NCI-H1436 (cell line): ENCODE measurements at regions not wholly inside any gene's neighbourhood (a gene's known extent, or its start where the extent isn't known, plus 50 kb on each side); places are given as distances from the start of the nearest gene placed in this dataset.
"Not testable (repeated sequence)": the region's sequence is repeated elsewhere in the genome, so short reads cannot be mapped to it uniquely, and the experiment has no call there.

Experiments used
- DNase-seq: peaks from one replicate; lab custom pipeline; 2025; lab: John Stamatoyannopoulos, UW

DNA sequence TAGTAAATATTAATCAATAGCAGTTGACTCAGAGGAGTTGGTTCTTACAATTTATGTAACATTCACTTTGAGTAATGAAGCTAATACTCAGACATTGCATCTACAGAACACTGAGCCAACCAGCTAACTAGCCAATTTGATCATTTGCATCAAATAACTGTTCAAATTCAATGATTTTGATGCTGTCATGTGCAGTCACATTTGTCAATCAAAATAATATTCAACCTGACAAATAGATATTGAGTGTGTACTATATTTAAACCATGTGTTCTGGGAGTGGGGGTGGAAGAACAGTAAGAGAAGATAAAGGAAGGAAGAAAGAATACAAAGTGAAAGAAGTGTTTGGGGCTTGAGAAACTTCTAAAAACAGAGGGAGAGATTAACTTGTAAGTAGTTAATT is 277.2 kb upstream of the ARHGEF26 start:
- no peak for DNase-seq

DNA sequence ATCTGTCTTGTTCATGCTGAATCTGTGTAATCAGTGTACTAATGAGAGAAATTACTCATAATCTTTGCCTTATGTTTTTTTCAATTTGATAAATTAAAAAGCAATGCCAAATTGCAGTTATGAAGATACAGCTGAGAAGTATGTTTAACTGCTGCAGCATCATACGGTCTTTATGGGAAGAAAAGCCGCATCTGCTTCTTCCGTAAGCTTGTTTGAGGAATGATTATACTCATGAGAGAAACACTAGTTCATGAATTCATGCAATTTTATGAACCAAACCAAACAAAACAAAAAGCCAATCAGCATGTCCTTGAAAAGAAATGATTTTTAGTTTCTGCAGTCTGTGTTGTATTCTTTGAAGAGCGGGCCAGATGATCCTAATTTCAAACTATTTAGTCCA is 275.9 kb upstream of the ARHGEF26 start:
- DNase-seq = no peak

DNA sequence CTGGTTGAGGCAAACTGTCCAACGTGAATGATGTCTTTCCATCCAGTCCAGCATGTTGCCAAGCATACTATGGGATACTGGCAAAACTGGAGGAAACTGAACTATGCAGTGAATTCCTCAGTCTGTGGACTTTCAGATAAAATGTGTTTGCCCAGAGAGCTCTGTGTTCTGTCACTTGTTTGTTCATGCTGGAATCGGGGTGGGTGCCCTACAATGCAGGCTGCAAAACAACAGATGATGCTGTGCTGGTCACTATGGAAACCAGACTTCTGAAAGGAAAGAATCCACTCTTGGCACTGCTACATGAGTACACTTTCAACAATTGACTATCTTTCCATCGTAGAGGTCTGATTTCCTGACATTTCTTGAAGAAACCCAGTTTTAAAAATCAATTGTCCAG is 272.5 kb upstream of the ARHGEF26 start:
- no peak for DNase-seq

DNA sequence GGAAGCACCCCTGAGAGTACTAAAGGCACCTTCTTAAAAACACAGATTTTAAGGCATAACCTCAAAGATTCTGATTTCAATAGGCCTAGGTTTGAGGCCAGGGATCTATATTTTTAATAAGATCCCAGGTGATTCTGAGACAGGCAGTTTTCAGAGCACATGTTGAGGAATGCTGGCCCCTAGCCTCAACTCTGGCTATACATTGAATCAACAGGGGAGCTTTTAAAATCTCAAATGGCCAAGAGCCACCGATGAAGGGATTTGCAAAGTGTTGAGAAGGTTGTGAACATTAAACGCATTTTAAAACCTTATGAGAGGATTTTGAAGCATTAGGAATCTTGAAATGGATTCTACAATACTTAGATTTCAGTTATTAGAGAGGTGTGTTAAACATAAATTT is 268.8 kb upstream of the ARHGEF26 start:
- no peak for DNase-seq

DNA sequence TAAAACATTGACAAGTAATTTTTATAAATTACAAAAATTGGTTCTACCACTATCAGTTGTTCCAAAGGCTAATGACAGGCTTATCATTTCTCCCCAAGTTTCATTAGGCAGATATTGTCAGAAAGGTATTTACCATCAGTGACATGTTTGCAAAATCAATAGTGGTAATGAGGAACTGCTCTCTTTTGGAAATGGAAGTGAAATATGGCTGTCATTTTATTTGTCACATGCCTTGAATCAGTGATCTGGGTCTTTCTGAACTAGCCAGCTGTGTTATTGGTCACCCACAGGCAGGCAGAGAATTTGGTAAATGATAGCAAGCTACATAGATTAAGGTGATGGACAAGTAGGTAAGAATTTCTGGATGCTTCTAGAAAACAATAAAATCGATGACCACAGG is 268.0 kb upstream of the ARHGEF26 start:
- no peak for DNase-seq

DNA sequence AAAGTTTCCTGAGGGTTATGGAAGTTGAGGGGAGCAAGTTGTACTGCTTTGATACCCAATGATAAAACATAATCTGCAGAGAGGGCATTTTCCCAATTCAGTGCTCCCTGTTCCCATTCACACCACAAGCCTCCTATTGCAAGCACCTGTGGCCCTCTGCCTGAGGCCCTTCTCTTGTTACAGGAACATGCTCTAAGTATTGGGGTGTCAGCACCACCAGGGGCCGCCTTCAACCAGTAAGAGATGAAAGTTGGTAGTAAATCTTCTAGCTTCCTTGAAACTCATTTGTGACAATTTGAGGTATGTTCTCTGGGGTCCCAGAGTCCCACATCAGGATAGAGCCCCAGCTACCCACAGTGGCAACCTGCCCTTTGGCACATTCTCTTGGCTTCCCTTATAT is 265.4 kb upstream of the ARHGEF26 start:
- DNase-seq = no peak

DNA sequence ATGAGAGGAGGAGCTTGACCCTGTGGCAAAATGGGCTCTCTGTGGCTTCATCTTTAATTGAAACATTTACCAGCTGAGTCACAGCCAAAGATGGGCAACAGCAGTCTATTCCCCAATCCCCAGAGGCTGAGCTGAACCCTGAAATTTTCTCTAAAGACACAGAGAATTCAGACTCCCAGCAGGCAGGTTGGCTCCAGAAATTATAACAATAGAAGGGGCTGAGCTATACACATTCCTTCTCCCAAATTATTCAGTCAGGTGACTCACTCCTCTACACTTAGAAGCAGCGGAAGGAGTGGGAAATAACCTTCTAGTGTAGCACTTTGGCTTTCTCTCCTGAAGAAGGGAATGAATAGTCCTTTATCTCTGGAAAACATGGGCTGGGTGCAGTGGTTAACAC is 264.3 kb upstream of the ARHGEF26 start:
- DNase-seq = no peak

DNA sequence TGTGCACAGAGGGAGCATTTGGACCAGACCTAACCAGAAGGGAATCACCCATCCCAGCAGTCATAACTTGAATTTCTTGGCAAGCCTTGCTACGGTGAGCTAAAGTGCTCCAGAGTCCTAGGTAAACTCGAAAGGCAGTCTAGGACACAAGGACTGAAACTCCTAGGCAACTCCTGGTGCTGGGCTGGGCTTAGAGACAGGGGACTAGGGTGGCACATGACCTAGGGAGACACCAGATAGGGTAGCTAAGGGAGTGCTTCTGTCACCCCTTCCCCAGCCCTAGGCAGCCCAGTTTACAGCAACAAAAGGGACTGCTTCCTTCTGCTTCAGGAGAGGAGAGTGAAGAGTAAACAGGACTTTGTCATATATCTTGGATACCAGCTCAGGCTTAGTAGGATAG is 256.4 kb upstream of the ARHGEF26 start:
- no peak for DNase-seq

DNA sequence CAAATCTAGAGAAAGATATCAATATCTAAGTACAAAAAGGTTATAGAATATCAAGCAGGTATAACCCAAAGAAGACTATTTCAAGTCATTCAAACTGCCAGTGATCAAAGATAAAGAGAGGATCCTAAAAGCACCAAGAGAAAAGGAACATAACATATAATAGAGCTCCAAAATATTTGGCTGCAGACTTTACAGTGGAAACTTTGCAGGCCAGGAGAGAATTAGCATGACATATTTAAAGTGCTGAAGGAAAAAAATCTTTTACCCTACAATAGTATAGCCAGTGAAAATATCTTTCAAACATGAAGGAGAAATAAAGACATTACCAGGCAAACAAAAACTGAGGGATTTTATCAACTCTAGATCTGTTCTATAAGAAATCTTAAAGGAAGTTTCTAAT is 254.3 kb upstream of the ARHGEF26 start:
- no peak for DNase-seq

DNA sequence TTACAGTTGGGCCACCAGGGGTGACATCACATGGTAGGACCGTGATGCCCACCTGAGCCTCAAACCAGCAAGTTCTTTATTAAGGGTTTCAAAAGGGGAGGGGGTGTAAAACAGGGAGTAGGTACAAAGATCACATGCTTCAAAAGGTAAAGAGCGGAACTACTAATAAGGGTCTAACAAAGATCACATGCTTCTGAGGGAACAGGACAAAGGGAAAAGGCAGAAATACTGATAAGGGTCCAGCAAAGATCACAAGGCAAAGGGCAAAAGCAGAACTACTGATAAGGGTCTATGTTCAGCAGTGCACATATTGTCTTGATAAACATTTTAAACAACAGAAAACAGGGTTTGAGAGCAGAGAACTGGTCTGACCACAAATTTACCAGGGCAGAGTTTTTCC is 246.8 kb upstream of the ARHGEF26 start:
- not testable (repeated sequence) for DNase-seq

DNA sequence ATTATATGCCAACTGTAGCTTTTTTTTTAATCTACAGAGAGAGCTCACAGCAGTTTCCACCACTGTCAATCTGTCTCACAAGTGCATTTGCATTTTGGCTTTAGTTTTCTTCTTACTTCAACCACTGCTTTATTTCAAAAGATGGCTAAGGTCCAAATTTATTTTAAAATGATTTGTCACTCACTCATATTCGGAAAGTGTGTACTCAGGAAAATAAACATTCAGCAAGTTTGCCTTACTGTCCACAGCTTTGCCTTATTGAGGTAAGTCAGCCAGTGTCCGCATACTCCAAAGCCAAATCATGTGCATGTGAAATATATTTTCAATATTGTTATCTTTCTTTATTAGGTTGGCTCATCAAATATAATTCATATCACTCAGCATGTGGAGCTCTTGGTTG is 240.7 kb upstream of the ARHGEF26 start:
- no peak for DNase-seq

DNA sequence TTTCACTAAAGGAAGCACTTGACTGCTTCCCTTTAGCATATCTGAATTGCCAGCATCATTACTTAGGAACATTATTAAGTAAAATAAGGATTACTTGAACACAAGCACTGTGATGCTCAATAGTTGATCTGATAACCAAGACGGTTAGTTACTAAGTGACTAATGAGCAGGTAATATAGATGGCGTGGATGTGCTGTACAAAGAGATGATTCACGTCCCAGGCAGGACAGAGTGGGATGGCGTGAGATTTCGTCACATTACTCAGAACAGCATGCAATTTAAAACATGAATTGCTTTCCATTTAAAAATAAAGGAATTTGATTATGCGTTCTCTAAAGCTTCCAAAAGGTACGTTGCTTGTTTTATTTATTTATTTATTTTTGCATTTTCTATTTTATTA is 240.0 kb upstream of the ARHGEF26 start:
- DNase-seq = no peak

DNA sequence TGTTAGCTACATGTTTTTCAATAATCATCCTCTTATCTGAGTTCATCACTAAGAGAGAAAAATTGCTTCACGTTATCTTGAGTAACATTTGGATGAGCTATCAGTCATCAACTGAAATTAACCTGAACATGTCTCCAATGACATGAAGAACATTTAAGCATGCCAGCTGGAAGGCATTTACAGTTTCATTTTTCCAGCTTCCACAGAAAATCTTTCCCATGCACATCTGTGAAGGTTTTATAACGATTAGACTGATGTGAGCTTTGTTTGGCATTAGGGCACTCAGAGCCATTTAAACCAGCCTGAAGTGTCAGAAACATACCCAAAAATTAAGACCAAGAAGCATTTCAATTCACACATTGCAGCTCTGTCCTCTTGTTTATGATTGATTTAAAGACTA is 235.8 kb upstream of the ARHGEF26 start:
- no peak for DNase-seq

DNA sequence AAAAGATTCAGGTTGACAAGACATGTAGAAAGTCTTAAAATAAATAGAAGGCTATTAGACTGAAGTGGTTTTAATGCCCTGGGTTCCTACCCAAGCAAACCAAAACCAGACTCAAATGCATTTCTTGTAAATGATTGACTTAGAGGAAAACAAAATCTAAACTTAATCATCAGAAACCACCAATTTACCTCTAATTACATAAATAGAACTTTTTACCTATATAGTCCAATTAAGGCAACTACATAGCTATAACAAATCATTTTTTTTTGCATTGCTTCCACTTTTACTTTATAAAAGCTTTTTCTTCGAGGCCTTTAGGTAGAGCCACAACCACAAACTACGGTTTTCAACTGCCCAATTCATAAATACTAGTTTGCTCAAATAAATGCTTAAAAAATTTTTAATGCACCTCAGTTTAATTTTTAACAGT is 231.3 kb upstream of the ARHGEF26 start:
- DNase-seq = no peak

DNA sequence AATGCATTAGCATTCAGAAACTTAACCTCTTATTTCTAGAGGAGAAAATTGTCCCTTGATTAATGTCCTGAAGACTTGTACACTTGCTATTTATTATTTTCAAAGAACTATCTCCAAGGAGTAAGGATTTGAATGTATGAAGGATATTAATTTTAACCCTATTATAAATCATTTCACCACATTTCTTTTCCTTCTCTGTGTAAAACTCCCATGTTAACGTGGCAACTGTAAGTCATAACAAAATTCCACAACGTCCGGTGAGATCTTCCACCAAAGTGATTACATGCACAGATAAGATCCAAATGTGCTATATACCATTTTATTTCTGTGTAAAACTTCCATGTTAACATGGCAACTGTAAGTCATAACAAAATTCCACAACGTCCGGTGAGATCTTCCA is 229.1 kb upstream of the ARHGEF26 start:
- no peak for DNase-seq

DNA sequence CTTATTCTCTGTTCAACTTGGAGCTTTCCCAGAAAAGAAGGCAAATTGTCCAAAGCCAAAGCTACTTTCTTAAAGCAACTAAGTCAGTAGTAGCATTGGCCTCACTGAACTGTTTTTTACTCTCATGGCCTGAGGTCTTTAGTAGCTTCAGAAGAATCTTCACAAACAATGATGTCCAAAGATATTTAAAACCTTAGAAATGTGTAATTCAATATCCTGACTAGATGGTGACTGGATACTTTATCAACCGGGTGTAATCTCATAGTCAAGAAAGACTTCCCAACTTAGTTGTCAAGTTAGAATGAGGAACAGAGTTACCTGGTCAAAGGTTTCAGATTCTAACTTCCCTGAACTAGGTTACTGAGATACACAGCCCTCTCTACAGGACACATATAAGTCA is 226.3 kb upstream of the ARHGEF26 start:
- DNase-seq = no peak

DNA sequence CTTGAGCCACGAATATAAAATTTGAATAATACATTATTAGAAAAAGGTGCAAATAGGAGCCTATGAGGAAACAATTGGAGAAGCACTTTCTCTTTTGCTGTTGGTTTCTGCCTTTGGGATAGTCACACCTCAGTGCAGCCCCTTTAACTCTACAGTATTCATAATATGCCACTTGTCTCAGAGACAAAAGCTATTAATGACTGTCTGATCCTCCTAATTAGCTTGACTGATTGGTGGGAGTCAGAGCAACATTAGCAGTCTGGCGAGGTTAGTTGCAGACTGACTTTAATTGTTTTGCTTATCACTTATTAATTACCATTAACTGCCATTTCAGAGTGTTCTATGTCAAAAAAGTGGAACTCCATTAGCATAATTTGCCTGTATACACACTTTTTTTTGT is 225.0 kb upstream of the ARHGEF26 start:
- no peak for DNase-seq

DNA sequence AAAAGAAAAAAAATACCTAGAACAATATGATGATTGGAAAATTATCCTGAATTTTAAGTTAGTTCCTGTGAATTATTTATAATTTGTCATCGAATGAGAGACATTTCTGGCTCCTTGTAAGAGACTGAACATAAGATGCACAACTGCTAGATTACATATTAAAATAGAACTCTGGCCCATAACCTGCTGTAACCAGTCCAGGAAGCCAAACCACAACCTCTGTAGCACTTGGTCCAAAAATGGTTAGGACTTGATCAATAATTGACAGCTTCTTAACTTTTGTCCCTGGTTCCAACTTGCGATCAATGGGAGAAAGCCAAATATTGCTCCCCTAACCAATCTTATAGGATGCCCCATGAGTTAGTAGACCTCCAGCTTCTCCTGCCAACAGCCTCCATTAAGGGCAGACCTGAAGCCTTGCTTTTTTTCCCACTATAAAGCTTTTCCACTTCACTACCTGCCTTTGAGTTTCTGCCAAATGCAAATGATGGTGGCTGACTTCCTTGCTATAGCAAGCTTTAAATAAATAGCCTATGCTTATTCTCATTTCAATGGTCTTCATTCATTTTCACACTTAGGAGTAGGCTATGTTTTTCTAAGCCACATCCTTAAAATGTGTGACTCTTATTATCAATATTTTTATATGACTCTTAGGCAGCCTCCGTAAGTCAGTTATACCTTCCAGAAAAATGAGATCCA is 224.0 kb upstream of the ARHGEF26 start:
- DNase-seq = no peak

DNA sequence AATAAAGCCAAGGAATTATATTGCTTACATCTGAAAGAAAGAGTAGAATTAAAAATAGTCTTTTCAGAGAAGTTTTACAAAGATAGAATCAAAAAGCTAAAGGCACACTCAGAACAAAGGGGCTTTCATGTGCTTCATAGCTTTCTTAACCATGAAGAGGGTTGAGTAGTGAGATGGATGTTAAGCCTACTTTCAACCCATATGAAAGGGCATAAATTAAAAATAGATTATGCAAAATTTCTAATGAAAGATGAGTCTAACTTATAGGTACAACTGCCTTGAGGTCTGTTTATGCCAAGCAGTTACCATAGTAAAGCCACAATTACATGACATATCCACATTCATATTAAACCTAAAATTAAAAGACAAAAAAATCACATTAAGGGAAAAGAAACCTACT is 223.3 kb upstream of the ARHGEF26 start:
- DNase-seq = no peak

DNA sequence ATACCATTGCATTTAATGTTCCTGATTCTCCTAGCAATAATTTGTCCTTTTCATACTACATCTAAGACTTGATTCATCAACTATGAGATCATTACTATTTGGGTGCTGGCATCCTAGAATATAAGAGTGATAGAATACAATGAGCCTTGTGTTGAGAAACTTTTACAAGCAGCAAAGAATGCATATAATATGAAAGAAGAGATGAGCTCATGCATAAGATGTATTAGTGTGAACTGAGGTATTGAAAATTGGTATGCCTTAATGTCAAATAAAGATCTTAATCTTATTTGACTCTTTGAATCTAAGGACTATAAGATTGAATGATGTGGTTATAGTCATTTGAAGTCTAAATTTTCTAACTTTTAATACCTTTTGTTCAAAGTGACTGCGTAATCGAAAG is 220.0 kb upstream of the ARHGEF26 start:
- no peak for DNase-seq

DNA sequence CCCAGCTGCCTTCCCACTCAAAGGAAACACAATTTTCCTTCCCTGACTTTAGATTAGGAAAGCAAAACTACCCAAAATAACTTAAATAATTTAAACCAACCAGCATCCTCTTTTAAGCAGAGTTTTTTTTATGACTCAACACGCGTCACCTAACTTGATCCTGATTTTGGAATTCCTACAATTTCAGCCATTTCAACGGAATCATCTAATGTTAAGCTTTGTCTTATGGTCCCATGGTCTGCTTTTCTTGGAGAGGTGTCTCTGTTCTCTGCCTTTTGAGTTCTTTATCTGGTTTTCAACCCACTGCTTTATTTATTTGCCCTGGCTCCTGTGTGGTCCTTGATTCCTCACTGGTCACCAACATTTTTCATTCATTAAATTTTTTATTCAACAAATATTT is 219.2 kb upstream of the ARHGEF26 start:
- no peak for DNase-seq

DNA sequence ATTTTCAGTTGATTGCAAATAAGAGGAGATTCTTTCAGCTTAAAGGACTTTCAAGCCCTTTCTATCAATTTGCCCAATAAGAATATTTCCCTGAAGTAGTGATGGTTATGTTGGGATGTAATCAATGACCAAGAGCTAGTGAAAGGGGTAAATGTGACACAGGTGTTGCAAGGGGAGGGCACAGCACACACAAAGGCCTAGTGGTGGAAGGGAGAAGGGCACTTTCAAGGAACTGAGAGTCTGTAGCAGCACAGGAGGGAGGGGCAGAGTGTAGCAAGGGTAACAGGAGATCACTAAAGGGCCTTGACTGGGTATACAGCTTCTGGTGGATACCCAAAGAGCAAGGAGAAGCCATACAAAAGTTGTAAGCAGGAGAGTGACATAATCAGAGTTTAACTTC is 217.8 kb upstream of the ARHGEF26 start:
- no peak for DNase-seq

DNA sequence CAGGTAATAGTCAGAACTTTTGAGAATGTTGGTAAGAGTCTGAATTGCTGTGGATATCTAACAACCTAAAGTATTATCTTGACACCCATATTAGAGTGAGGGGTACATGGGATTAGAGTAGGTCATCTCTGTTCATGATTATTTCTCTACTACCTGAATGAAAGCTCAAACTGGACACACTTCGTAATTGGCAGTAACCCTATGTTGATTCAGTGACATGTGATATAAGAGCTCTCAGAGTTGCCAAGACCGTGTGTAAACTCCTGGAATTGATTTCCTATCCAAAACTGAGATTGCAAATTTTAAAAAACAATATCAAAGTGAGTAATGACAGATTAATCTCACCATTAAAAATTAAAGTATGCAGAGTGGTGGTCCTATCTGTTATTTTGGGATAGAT is 214.8 kb upstream of the ARHGEF26 start:
- no peak for DNase-seq

DNA sequence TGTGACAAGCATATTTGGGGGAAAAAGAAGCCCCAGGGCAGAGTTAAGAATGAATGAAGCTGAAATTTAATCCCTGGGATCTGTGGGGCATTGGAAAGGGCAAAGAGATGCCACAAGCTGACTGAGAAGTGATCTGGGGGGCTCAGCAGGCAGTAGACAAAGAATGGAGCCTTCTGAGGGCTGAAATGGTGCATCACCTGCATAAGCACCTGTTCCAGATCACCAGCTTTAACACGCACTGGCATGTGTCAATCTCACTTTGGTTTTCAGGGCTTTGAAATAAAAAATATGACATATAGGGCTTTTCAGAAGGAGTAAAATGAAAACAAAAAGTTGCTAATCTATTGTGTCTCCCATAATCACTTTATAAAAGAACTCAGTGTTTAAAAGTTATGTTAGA is 210.8 kb upstream of the ARHGEF26 start:
- no peak for DNase-seq

DNA sequence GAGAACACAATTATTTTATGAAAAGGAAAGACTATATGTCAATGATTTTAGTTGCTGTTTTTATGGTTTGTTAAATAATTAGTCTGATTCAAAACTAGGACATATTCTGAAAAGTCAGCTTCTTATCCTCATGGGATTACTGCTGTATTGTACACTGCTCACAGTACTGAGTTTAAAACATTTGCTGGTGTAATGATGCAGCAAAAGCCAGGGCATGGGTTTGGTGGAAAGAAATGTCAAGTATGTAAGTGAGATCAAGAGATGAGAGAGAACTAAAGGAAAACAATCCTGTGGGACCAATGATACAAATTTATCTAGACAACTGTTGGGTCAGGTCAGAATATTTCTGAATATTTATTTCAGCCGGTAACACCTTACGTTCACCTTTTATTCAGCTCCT is 210.1 kb upstream of the ARHGEF26 start:
- DNase-seq = no peak
